ENCODE measurements at regions not wholly inside any gene's neighbourhood (a gene's known extent, or its start where the extent isn't known, plus 50 kb on each side); places are given as distances from the start of the nearest gene placed in this dataset.
"Not testable (repeated sequence)": the region's sequence is repeated elsewhere in the genome, so short reads cannot be mapped to it uniquely, and the experiment has no call there.

DNA sequence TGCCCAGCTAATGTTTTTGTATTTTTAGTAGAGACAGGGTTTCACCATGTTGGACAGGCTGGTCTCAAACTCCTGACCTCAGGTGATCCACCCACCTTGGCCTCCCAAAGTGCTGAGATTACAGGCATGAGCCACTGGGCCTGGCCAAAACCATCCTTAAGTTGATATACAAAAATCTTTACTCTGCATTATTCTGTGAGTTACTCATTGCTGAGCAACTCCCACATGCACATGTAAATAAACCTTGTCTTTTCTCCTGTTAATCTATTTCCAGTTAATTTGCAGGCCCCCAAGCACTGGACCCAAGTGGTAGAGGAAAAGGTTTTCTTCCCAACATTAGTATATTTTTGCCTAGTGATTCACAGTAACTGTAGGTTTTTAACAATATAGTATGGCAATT, 242.8 kb downstream of the KLF5 start:
- DNase-seq, result not testable (repeated sequence)

DNA sequence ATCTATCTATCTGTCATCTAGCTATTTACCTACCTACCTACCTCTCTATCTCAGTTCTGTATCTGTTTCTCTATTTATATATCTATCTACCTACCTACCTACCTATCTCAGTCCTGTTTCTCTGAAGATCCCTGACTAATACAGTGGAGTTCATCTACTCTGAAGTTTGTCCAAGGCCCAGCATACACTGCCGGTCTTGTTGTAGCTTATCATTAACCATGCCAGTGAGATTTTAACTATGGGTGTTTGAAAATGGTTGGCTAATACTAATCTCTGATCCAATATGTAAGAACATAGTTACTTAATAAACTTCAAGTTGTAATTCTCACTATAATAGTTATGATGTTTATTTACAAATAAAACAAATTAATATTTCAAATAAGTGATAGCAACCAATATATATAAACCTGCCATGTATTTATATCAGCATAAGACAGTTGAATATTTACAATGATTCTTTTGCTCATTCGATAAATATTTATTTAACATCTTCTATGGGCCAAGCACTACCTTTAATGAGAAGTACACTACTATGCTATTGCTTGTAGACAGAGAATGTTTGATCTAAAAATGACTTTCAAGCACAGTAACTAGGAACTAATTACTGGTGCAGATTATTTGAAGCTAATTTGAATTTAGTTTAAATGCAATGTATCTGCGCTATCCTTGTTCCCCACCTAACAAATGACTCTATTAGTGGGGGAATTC, 242.1 kb downstream of the KLF5 start:
- no peak for DNase-seq

DNA sequence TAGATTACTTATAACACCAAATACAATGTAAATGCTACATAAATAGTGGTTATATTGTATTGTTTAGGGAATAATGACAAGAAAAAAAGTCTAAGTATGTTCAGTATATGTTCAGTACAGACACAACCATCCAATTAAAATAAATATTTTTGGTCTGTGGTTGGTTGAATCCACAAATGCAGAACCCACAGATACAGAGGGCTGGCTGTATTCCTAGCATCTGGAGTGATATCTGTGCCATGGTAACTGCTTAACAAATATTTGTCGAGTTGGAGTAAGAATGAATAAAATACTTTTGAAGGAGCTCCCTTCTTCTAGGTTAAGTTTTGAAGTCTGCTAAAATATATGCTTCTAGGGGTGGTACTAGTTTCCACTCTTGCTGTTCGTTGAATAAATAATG, 241.0 kb downstream of the KLF5 start:
- DNase-seq, result no peak

DNA sequence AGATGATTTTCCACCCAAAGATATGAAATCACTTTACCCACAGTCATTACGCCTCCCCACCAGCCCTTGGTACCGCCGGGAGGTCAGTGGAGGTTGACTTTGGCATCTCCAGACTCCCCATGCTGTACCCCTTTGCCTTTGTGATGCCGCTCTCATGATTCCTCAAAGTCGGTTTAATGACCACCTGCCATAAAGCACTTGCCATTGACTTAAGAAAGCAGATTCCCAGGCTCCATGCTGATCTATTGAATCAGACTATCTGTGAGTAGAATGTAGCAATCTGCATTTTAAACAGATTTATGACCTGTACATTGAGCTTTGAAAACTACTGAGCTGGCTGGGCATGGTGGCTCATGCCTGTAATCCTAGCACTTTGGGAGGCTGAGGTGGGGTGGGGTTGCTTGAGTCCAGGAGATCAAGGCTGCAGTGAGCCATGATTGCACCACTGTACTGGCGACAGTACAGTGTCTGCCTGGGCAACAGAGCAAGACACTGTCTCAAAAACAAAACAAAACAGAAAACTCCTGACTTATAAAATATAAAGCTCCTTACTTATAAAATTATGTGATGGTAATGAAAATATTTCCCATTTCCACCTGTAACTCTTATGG, 235.2 kb downstream of the KLF5 start:
- no peak for DNase-seq

DNA sequence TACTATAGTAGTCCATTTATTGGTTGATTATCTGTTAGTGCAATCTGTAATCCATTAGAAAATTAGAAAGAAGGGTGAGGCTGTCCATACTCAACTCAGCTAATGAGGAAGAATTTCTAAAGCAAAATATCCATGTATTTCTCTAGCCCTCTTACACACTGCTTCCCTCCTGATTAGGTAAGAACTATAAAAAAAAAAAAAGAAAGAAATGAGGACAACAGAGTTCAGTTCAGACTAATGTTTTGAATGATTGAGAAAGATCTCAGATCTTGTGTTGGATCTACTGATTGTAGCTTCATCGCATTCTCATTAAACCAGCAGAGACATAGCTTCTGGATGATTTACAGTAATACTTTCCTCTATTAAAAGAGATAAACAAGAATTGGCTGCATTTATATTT, 233.3 kb downstream of the KLF5 start:
- DNase-seq, result no peak

DNA sequence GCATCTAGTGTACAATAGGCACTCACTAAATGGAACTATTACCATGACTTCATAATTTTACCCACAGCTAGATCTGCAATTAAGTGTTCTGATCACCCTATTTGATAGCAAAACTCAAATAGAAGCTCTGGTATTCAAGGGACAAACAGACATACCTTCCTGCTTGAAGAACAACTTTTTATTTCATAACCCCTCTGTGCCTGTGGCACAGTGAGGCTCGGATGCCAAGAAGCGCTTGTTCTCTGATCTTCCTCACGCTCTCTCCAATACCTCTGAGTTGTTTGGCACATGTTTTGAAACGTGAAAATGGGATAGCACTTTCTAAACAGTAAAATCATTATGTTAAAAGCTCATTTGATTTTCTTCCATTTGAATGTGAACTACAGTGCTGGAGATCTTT, 232.0 kb downstream of the KLF5 start:
- DNase-seq, result no peak

DNA sequence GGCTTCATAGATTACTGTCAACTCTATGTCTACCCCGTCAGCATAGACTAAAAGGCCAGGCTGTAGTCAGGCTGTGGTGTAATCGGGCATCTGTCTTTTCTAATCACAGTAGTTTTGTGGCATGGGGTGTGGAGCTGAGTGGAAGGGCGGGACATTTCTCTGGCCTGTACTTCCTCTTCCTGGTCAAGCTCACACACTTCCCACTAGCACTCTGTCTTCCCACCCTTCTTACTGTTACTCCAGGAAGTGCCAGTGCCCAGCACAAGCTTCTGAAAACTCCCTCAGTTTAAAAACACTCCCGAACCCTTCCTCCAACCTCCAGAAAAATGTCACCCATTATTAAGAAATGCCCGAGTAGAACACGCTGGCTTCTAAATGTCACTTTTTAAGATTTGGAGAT, 229.8 kb downstream of the KLF5 start:
- no peak for DNase-seq

DNA sequence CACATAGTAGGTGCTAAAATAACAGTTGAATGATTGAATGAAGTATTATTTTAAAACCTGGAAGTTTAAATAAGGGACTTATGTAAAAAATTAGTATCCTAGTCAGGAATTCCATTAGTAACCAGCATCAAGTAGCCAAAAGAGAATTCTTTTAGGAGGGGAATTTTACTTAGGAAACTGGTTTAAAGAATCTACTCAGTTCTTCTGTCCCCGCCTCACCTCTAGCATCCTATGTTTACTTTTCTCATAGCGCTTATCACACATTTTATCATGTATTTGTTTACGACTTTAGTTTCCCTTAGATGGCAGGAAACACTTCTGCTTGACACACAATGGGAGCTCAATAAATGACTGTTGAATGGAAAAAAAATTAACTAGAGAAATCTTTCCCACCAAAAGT, 229.0 kb downstream of the KLF5 start:
- no peak for DNase-seq

DNA sequence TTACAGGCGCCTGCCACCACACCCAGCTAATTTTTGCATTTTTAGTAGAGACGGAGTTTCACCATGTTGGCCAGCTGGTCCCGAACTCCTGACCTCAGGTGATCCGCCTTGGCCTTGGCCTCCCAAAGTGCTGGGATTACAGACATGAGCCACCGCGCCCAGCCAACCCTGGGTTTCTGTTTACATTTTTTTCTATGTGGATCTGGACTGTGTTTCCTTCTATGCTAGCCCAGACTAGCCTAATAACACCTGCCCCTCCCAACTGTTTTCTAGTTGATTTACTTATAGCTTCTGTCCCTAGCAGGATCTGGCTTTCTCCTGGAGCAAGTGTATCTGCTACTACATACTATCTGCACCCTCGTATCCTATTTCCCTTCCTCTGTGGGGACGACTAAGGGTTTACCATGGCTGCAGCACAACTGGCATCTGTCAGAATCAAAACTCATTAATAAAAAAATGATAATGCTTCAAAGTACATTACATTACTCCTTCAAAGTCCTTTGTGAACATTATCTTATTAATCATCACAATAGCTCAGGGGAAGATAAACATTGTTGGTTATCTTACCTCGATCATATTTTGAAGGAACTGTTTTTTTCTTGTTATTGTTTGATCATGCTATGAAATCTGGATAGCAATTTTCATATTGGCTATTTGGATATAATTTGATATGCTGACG, 228.3 kb downstream of the KLF5 start:
- DNase-seq, result no peak

DNA sequence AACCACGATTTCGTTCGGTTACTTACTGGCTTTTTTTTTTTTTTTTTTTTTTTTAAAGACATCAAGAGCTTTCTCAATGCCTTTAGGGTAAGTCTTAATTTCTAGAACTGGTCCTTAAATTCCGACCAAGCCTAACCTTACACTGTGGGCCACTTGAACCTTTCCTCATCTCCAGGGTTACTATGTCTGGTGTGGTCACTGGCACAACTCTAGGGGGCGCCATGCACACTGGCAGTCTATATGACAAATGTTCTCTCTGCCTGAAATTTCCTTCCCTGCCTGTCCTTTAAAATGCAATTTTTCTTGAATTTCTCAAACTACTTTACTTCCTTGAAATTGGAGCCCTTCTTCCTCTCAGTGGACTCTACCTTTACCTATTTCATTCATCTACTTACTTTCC, 227.4 kb downstream of the KLF5 start:
- no peak for DNase-seq

DNA sequence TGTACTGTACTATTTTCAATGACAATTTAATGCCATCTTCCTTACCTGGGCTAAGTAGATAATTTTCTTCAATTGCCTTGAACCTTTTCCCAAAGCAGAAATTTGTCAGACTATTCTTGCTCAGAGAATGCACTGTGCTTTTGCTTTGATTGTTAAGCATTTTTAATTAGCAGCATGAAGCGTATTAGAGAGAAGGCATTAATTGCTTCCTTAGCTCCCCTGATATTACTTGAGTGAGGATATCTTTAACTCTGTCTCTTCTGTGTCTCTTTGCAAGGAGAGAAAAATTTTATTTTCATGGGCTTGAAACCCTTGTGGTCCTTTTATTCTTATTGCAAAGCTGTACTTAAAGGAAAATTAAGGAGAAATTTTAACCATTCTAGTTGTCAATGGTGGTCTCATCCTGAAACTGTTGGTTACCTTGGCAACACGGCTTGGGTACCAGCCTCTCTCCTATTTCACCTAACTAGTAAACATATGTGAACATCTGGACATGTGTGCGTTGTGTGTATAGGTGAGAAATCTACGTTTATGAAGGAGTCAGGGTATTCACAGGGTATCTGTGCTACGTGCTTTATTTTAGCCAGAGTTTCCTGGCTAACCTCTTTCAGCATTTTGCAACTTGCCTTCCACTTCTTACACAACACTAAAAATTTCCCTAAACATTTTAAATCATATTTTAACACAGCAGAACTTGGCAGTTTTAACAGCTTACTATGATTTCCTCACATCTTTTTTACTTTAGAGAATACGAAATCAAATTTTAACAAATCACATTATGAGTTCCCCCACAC, 225.5 kb downstream of the KLF5 start:
- no peak for DNase-seq

DNA sequence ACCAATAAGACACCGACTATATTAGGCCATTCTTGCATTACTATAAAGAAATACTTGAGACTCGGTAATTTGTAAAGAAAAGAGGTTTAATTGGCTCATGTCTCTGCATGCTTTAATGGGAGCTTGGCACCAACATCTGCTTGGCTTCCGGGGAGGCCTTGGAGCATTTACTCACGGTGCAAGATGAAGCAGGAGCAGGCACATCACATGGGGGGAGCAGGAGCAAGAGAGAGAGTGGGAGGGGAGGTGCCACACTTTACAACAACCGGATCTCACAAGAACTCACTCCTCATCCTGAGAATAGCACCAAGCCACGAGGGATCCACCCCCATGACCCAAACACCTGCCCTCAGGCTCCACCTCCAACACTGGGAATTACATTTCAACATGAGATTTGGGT, 224.8 kb downstream of the KLF5 start:
- no peak for DNase-seq

DNA sequence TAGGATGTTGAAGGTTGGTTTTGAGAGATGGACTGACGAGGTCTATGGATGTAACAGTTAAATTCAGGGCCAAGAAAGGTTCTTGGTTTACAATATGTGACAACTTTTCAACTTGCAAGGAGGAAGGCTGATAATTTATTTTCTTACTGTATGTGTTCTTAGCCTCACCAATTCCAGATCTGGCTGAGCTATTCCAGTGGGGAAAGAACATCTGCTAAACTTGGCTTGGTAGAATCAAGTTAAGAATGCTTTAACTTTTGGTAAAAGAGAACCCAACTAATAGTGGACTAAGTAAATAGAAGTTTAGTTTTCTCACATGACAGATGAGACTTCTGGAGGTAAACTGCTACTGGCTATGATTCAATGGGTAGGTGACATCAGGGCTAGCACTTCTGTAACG, 222.9 kb downstream of the KLF5 start:
- no peak for DNase-seq

DNA sequence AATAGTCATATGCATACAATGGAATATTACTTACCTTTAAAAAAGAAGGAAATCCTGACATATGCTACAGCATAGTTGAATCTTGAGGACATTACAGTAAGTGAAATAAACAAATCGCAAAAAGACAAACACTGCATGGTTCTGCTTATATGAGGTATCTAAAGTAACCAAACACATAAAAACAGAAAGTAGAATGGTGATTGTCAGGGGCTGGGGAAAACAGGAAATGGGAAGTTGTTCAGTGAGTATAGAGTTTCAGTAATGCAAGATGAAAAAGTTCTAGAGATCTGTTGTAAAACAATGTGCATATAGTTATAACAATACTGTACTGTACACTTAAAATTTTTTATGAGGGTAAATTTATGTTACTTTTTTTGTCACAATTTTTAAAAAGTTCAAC, 219.4 kb downstream of the KLF5 start:
- DNase-seq, result no peak

DNA sequence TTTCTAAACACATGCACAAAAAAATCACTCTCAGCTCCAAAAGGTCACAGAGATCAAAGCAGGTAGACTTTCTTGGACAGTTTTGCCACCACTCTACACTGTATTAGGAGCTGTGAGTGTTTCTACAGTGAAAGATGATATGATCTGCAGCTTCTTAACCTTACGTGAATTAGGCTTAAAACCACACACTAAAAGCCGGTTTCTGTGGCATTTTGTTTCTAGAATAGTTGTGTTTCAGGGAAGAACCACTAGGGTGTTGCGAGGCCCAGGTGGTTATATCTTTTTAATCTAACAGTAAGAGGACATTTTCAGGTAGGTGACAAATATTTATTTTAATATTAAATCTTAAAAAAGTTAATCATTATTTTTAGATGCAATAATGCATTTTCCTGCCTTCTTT, 216.4 kb downstream of the KLF5 start:
- DNase-seq, result no peak

DNA sequence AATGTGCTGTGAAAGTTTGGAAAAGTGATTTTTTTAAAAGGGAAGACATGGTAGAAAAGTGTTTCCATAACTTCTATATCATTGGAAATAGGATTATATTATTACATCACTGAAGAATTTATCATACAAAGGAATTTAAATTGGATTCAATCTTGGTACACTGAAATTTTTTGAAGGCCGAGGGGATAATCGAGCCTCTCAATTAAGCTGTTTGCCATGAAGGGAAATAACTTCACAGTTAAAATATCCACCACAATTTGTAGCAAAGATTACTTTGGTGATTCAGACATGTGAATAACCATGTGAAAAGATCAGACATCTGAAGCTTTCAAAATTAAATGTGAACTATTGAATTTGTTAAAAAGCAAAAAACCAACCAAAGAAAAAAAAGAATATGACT, 215.3 kb downstream of the KLF5 start:
- DNase-seq, result no peak

DNA sequence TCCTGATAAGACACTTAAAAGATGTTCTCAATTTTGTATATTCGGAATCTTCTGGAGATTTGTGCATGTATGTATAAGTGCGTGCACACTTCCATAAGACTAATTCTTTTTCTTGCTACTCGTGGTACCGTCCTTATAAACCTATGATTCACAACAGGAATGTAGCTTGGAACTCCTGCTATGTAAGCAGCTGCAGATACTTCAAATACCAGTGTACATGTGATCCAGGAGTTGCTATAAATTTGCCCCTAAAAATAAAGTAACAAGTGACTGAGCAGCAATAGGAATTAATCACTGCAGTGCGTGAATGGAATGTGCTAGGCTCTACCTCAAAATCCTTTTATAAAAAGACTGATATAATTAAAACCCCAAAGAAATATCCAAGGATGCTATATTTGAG, 214.9 kb downstream of the KLF5 start:
- DNase-seq, result no peak

DNA sequence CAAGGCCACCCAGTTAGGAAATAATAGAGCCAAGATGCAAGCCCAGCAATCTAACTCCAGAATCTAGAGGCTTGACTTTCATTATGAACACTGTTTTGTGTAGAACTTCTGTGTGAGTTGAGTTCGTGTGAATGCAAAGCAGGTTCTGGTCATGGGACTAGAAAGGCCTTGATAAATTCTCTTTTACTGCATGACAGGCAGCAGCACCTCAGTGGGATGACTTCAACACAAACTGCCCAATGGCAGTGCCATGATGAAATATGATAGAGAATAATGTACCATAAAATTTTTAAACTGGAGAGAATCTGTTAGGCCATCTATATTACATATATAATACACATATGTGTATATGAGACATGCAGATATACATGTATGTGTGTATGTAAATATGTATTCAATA, 214.5 kb downstream of the KLF5 start:
- DNase-seq, result no peak

DNA sequence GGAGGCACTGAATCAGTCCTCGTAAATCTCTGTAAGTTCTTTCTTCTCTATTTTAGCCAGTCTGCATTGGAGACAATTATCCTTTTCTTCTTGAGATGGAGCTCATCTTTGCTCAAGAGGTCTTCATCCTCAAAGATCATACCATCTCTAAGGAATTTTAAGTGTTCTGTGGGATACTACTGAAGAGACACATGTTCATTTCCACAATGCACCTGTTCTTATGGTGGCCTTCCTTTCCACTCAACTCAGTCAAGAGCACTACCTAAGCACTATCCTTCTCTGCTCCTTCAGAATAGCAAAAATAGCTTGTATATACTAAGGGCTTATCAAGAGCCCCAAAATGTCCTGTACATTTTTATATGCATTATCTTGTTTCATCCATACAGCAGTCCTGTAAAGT, 214.0 kb downstream of the KLF5 start:
- no peak for DNase-seq

DNA sequence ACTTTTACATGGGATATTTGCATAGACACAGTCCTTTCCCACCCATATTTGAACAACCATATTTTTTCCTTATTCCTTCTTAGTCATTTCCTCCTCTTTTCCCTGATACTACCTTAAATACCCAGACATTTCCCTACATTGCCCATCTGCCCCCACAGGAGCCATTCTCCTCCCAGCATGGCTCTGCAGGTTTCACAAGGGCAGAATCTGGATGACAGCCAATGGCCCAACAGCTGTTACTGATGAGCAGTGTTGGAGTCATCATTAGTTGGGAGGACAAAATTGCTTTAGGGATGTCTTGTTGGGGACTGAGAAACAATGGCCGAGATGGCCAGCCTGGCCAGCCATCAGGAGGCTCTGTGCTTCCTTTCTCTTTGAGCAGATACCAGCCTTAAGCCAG, 209.5 kb downstream of the KLF5 start:
- no peak for DNase-seq

DNA sequence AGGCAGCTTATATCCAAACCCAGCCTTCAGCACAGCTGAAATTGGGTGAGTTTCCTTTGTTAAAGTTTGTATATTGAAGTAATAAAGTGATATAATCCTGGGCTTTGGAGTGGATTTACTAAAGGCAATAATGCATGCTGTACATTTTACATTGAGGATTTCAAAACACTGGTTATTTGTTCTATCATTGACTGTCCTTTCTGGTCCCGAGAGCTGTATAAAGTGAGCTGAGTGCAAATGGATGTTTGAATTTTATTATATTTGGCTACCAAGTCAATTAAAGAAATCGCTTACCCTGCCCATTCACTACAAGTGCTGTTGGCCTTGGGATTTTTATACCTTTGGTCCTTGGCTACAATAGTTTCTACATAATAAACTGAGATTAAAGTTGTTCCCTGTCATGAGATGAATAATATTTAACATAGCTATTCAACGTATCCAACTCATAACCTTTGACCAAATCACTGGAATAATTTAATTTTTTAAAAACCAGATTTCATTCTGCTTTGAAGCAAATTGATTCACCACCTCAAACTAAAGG, 207.9 kb downstream of the KLF5 start:
- no peak for DNase-seq

DNA sequence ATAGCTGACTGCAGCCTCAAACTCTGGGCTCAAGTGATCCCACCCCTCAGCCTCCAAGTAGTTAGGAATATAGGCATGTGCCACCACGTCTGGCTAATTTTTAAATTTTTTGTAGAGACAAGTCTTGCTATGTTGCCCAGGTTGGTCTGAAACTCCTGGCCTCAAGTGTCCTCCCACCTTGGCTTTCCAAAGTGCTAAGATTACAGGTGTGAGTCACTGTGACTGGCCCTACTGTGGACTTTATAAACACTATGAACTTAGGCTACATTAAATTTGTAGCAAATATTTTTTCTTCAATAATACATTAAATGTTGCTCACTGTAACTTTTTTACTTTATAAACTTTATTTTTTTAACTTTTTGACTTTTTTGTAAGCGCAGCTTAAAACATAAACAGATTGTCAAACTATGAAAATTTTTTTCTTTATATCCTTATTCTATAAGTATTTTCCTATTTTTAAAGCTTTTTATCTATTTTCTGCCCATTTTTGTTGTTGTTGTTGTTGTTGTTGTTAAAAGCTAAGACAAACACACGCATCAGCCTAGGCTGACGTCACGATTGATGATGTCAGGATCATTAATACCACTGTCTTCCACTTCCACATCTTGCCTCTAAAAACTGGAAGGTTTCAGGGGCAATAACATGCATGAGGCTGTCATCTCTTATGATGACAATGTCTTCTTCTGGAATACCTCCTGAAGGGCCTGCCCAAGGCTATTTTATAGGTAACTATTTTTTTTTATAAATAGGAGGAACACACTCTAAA, 204.2 kb downstream of the KLF5 start:
- no peak for DNase-seq

All from muscle of arm (tissue), 1 donor.